ENCODE measurements at regions not wholly inside any gene's neighbourhood (a gene's known extent, or its start where the extent isn't known, plus 50 kb on each side); places are given as distances from the start of the nearest gene placed in this dataset.

DNA sequence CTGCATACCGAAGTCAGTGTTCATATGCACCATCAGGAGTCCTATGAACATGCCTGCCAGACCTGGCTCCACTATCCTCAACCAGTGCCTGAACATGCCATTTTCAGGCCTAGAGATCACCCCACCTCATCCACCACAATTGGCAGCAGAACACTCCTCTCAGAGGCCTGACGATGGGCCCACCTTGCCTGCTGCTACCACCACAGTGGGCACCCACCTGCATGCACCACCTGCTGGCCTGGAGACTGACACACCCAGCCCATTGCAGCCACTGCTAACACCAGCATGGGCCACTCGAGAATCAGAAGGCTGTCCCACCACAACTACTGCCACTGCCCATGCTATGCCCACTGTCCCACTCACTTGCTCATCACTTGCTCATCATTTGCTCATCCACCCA is 130.7 kb upstream of the FAM13C start (continued):
- TF ChIP-seq, protein P1, sequence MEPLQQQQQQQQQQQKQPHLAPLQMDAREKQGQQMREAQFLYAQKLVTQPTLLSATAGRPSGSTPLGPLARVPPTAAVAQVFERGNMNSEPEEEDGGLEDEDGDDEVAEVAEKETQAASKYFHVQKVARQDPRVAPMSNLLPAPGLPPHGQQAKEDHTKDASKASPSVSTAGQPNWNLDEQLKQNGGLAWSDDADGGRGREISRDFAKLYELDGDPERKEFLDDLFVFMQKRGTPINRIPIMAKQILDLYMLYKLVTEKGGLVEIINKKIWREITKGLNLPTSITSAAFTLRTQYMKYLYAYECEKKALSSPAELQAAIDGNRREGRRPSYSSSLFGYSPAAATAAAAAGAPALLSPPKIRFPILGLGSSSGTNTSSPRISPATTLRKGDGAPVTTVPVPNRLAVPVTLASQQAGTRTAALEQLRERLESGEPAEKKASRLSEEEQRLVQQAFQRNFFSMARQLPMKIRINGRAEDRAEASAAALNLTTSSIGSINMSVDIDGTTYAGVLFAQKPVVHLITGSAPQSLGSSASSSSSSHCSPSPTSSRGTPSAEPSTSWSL (CRISPR knock-in tag; IDR thresholded peaks at IDR 0.05; ENCODE audit: borderline replicate concordance) = no peak
- no peak for TF ChIP-seq CHCHD3 (CRISPR knock-in tag; IDR thresholded peaks at IDR 0.05)

DNA sequence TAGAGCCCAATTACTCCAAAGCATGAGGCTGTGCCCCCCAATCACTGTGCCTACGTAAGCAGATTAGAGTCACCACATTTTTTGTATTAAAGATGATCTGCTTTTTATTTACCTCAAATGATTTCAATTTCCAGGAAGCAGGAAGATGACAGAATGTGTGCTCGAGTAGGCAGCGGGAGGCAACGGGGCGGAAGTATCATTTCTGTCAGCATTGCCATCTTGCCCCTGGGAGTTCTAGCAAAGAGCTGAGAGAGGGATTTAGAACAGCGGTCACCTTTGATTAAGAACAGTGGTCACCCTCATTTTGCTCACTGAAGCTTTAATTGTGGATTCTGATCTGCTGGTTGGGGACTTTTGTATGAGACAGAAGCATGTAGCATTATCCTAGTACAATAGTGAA is 117.1 kb upstream of the FAM13C start:
- intact Hi-C loops (cut with micrococcal nuclease) (no loop called here), in situ Hi-C loops (cut with MboI) (no loop called here)
- POLR2A ChIA-PET = no interaction called here
- no TSS peak for BruUV-seq (replicated peaks)
- no peak overlapping the region for H3K9ac ChIP-seq (ENCODE audit: insufficient read depth in 1 of 2, low read depth in 2 of 2, low read length in 2 of 2)
- no peaks in the 10 kb centered on the region for H3K9me1 ChIP-seq (ENCODE audit: control insufficient read depth, insufficient read depth, low read length)
- no peak overlapping the region for H2AFZ ChIP-seq (ENCODE audit: low read depth, low read length)
- CTCF ChIA-PET (ENCODE audit: low intra/inter-chr PET ratio) = no interaction called here
- H4K20me1 ChIP-seq (replicated peaks; ENCODE audit: control insufficient read depth, insufficient read depth, low read length) = no peaks in the 10 kb centered on the region
- no peaks in the 10 kb centered on the region for H3K79me2 ChIP-seq (ENCODE audit: control insufficient read depth, insufficient read depth, low read length)
- no peaks in the 10 kb centered on the region for H3K27me3 ChIP-seq (ENCODE audit: control insufficient read depth in 2 of 2, insufficient read depth in 2 of 2, low read length in 2 of 2)
- H3K4me1 ChIP-seq (replicated peaks in 1 of 2; ENCODE audit: control insufficient read depth in 2 of 2, insufficient read depth in 2 of 2, low read length in 2 of 2) = no peaks in the 10 kb centered on the region
- no peak overlapping the region for H3K4me3 ChIP-seq
- no peak for ATAC-seq
- no peak for DNase-seq (ENCODE audit: extremely low read depth in 1 of 4, low spot score in 3 of 4)
- WGBS (ENCODE audit: insufficient coverage, low coverage, missing lambda C conversion rate) = 2% methylated on average over 6 of the region's 6 CpGs
- H3K4me2 ChIP-seq (ENCODE audit: insufficient read depth, low read length) = no peak overlapping the region
- no peak overlapping the region for H3K27ac ChIP-seq (ENCODE audit: extremely low read depth, low read depth, low read length)
- no peaks in the 10 kb centered on the region for H3K36me3 ChIP-seq (ENCODE audit: control insufficient read depth, insufficient read depth, low read length)
- H3K9me3 ChIP-seq (replicated peaks; ENCODE audit: control insufficient read depth, insufficient read depth, low read depth, low read length) = no peaks in the 10 kb centered on the region
- FAIRE-seq = no peak
- TF ChIP-seq SMARCA4 (IDR thresholded peaks at IDR 0.05) (no peak), ZFP1 (CRISPR knock-in tag; IDR thresholded peaks at IDR 0.05) (no peak), ZNF785 (CRISPR knock-in tag; IDR thresholded peaks at IDR 0.05) (no peak), RBM39 (optimal IDR thresholded peaks at IDR 0.05; ENCODE audit: low read depth, low read length) (no peak), KDM1A (IDR thresholded peaks at IDR 0.05) (no peak), ZNF184 (CRISPR knock-in tag; IDR thresholded peaks at IDR 0.05) (no peak), SRF (CRISPR knock-in tag; IDR thresholded peaks at IDR 0.05) (no peak)
- TF ChIP-seq, protein P2, sequence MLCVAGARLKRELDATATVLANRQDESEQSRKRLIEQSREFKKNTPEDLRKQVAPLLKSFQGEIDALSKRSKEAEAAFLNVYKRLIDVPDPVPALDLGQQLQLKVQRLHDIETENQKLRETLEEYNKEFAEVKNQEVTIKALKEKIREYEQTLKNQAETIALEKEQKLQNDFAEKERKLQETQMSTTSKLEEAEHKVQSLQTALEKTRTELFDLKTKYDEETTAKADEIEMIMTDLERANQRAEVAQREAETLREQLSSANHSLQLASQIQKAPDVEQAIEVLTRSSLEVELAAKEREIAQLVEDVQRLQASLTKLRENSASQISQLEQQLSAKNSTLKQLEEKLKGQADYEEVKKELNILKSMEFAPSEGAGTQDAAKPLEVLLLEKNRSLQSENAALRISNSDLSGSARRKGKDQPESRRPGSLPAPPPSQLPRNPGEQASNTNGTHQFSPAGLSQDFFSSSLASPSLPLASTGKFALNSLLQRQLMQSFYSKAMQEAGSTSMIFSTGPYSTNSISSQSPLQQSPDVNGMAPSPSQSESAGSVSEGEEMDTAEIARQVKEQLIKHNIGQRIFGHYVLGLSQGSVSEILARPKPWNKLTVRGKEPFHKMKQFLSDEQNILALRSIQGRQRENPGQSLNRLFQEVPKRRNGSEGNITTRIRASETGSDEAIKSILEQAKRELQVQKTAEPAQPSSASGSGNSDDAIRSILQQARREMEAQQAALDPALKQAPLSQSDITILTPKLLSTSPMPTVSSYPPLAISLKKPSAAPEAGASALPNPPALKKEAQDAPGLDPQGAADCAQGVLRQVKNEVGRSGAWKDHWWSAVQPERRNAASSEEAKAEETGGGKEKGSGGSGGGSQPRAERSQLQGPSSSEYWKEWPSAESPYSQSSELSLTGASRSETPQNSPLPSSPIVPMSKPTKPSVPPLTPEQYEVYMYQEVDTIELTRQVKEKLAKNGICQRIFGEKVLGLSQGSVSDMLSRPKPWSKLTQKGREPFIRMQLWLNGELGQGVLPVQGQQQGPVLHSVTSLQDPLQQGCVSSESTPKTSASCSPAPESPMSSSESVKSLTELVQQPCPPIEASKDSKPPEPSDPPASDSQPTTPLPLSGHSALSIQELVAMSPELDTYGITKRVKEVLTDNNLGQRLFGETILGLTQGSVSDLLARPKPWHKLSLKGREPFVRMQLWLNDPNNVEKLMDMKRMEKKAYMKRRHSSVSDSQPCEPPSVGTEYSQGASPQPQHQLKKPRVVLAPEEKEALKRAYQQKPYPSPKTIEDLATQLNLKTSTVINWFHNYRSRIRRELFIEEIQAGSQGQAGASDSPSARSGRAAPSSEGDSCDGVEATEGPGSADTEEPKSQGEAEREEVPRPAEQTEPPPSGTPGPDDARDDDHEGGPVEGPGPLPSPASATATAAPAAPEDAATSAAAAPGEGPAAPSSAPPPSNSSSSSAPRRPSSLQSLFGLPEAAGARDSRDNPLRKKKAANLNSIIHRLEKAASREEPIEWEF (CRISPR knock-in tag; IDR thresholded peaks at IDR 0.05) = no peak
- TF ChIP-seq, protein P3, sequence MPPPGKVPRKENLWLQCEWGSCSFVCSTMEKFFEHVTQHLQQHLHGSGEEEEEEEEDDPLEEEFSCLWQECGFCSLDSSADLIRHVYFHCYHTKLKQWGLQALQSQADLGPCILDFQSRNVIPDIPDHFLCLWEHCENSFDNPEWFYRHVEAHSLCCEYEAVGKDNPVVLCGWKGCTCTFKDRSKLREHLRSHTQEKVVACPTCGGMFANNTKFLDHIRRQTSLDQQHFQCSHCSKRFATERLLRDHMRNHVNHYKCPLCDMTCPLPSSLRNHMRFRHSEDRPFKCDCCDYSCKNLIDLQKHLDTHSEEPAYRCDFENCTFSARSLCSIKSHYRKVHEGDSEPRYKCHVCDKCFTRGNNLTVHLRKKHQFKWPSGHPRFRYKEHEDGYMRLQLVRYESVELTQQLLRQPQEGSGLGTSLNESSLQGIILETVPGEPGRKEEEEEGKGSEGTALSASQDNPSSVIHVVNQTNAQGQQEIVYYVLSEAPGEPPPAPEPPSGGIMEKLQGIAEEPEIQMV (tag; conservative IDR thresholded peaks at IDR 0.05; ENCODE audit: low read depth) = no peak
- TF ChIP-seq, protein P4, sequence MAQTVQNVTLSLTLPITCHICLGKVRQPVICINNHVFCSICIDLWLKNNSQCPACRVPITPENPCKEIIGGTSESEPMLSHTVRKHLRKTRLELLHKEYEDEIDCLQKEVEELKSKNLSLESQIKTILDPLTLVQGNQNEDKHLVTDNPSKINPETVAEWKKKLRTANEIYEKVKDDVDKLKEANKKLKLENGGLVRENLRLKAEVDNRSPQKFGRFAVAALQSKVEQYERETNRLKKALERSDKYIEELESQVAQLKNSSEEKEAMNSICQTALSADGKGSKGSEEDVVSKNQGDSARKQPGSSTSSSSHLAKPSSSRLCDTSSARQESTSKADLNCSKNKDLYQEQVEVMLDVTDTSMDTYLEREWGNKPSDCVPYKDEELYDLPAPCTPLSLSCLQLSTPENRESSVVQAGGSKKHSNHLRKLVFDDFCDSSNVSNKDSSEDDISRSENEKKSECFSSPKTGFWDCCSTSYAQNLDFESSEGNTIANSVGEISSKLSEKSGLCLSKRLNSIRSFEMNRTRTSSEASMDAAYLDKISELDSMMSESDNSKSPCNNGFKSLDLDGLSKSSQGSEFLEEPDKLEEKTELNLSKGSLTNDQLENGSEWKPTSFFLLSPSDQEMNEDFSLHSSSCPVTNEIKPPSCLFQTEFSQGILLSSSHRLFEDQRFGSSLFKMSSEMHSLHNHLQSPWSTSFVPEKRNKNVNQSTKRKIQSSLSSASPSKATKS (CRISPR knock-in tag; IDR thresholded peaks at IDR 0.05) = no peak
